OCI-LY3 (cell line): ENCODE measurements at regions not wholly inside any gene's neighbourhood (a gene's known extent, or its start where the extent isn't known, plus 50 kb on each side); places are given as distances from the start of the nearest gene placed in this dataset.
A peak's percentile ranks its signal among the peaks of the same experiment; 100 is the strongest.

Source experiments
- H2AFZ ChIP-seq: fragments of 200-600, 300-600 bp; shearing (Covaris generic); 2 replicates; pipeline ENCODE4 v1.6.0; 2014; ENCODE audit warnings: antibody characterized with exemption, low read depth, low read length
- H3K27ac ChIP-seq: fragments of 200-600, 300-600 bp; sonication (generic); 2 replicates; pipeline ENCODE4 v1.5.1; 2014; ENCODE audit warnings: mild to moderate bottlenecking, low read length, moderate library complexity, mixed read lengths
- H3K27me3 ChIP-seq: fragments of 200-600, 300-600 bp; sonication (generic); 2 replicates; pipeline ENCODE4 v1.6.1; 2014; ENCODE audit warnings: low read depth, low read length, mixed read lengths
- H3K36me3 ChIP-seq: fragments of 200-600, 300-600 bp; sonication (generic); replicated peaks from 2 replicates; pipeline ENCODE3; 2014; ENCODE audit warnings: low read depth, low read length, mixed read lengths
- H3K4me1 ChIP-seq: fragments of 300-600, 200-600 bp; sonication (generic); 2 replicates; pipeline ENCODE4 v1.6.1; 2014; ENCODE audit warnings: low read length, mixed read lengths
- H3K4me2 ChIP-seq: fragments of 200-600, 300-600 bp; sonication (generic); 2 replicates; pipeline ENCODE4 v1.6.1; 2014; ENCODE audit warnings: low read length, mixed read lengths
- H3K4me3 ChIP-seq: fragments of 300-600, 200-600 bp; sonication (generic); 2 replicates; pipeline ENCODE4 v1.5.1; 2014; ENCODE audit warnings: antibody characterized with exemption, mild to moderate bottlenecking, low read length, moderate library complexity
- H3K79me2 ChIP-seq: fragments of 300-600, 200-600 bp; shearing (Covaris generic); 2 replicates; pipeline ENCODE4 v1.6.1; 2014; ENCODE audit warnings: mild to moderate bottlenecking, low read length, mixed read lengths
- H3K9ac ChIP-seq: fragments of 300-600, 200-600 bp; shearing (Covaris generic); 2 replicates; pipeline ENCODE4 v1.6.0; 2014; ENCODE audit warnings: mild to moderate bottlenecking, low read length, moderate library complexity
- H3K9me3 ChIP-seq: fragments of 200-600, 300-600 bp; shearing (Covaris generic); 2 replicates; pipeline ENCODE4 v1.6.1; 2014; ENCODE audit warnings: low read length, mixed read lengths; ENCODE audit not compliant: insufficient read depth
- H4K20me1 ChIP-seq: fragments of 200-600, 300-600 bp; sonication (generic); 2 replicates; pipeline ENCODE4 v1.6.1; 2016; ENCODE audit warnings: low read length, mixed read lengths; ENCODE audit not compliant: insufficient read depth
- CTCF ChIP-seq: fragments of 200-600, 300-600 bp; sonication (generic); IDR thresholded peaks from 2 replicates; pipeline ENCODE4 v1.5.1; 2014; ENCODE audit warnings: antibody characterized with exemption, low read length, low read depth
- EZH2phosphoT487 ChIP-seq: fragments of 200-600 bp; shearing (Covaris generic); IDR thresholded peaks from 2 replicates; pipeline ENCODE4 v1.6.1; 2018; ENCODE audit warnings: antibody characterized with exemption, mixed run types, low read depth

- Histone ChIP-seq H2AFZ (no peak overlapping the region), H3K27me3 (no peaks in the 10 kb centered on the region), H3K4me2 (no peak overlapping the region), H3K36me3 (peaks cover 10% of the 10 kb centered on the region), H3K9ac (no peak overlapping the region), H3K27ac (no peak overlapping the region), H3K4me3 (no peak overlapping the region), H3K79me2 (no peaks in the 10 kb centered on the region), H3K4me1 (peaks cover 32% of the 10 kb centered on the region), H4K20me1 (no peaks in the 10 kb centered on the region), H3K9me3 (no peaks in the 10 kb centered on the region)
- TF ChIP-seq EZH2phosphoT487 (no peak), CTCF (no peak)
Observed at GRCh38 chr20:46837083-46837482, 57.6 kb upstream of the EYA2 start.

GRCh38 chr20:46838011-46838410 lies 56.6 kb upstream of the EYA2 start:
- Histone ChIP-seq H3K4me1 (peaks cover 23% of the 10 kb centered on the region), H3K9me3 (no peaks in the 10 kb centered on the region), H3K4me2 (0 out of 2 replicates have a peak overlapping the region, but pooled peaks have one; percentile 13), H3K27me3 (no peaks in the 10 kb centered on the region), H4K20me1 (no peaks in the 10 kb centered on the region), H3K27ac (no peak overlapping the region), H3K36me3 (peaks cover 1% of the 10 kb centered on the region), H3K79me2 (no peaks in the 10 kb centered on the region), H3K4me3 (no peak overlapping the region), H2AFZ (peak overlapping the region; percentile 64), H3K9ac (no peak overlapping the region)
- TF ChIP-seq EZH2phosphoT487 = no peak
- TF ChIP-seq CTCF = no peak

GRCh38 chr20:46840054-46840729 lies 54.5 kb upstream of the EYA2 start:
- H3K4me2 ChIP-seq = no peak overlapping the region
- TF ChIP-seq CTCF (no peak), EZH2phosphoT487 (no peak)
- H3K27me3 ChIP-seq = no peaks in the 10 kb centered on the region
- peaks cover 8% of the 10 kb centered on the region for H3K4me1 ChIP-seq
- no peaks in the 10 kb centered on the region for H4K20me1 ChIP-seq
- H3K4me3 ChIP-seq = no peak overlapping the region
- no peak overlapping the region for H2AFZ ChIP-seq
- H3K79me2 ChIP-seq = no peaks in the 10 kb centered on the region
- H3K9ac ChIP-seq = no peak overlapping the region
- H3K27ac ChIP-seq = no peak overlapping the region
- no peaks in the 10 kb centered on the region for H3K36me3 ChIP-seq
- no peaks in the 10 kb centered on the region for H3K9me3 ChIP-seq
